WERI-Rb-1 (cell line): ENCODE measurements at regions not wholly inside any gene's neighbourhood (a gene's known extent, or its start where the extent isn't known, plus 50 kb on each side); places are given as distances from the start of the nearest gene placed in this dataset.
"Not testable (repeated sequence)": the region's sequence is repeated elsewhere in the genome, so short reads cannot be mapped to it uniquely, and the experiment has no call there.

ENCODE experiments used
- DNase-seq: peaks from one replicate; pipeline ENCODE4 v3.0.0-alpha.2; 2020
- H3K27ac ChIP-seq: fragments of 250-450 bp; sonication (Bioruptor Pico); 2 replicates; pipeline ENCODE4 v1.5.1; 2020; ENCODE audit warnings: mild to moderate bottlenecking, moderate library complexity
- H3K27me3 ChIP-seq: fragments of 250-450 bp; sonication (Bioruptor Pico); 2 replicates; pipeline ENCODE4 v1.5.1; 2021; ENCODE audit warnings: mild to moderate bottlenecking, low read depth, moderate library complexity; ENCODE audit not compliant: insufficient read depth, severe bottlenecking
- H3K36me3 ChIP-seq: fragments of 250-450 bp; sonication (Bioruptor Pico); 2 replicates; pipeline ENCODE4 v1.5.1; 2020; ENCODE audit warnings: mild to moderate bottlenecking, moderate library complexity
- H3K4me3 ChIP-seq: 2 replicates; pipeline ENCODE4 v1.5.1; 2011; ENCODE audit warnings: low read depth, mild to moderate bottlenecking, control low read depth, low read length
- H3K9me3 ChIP-seq: fragments of 250-450 bp; sonication (Bioruptor Pico); 2 replicates; pipeline ENCODE4 v1.5.1; 2021; ENCODE audit warnings: mild to moderate bottlenecking, moderate library complexity; ENCODE audit not compliant: severe bottlenecking
- CTCF ChIP-seq: IDR thresholded peaks from 2 replicates; pipeline ENCODE4 v1.5.1; 2011; ENCODE audit warnings: low read depth, mild to moderate bottlenecking, control low read depth, inconsistent platforms, low read length

- no peak for TF ChIP-seq CTCF
- H3K36me3 ChIP-seq, result no peaks in the 10 kb centered on the region
- H3K27ac ChIP-seq, result peak overlapping the region; percentile 56
- DNase-seq, result no peak
- H3K27me3 ChIP-seq, result no peaks in the 10 kb centered on the region
- no peaks in the 10 kb centered on the region for H3K9me3 ChIP-seq
- H3K4me3 ChIP-seq, result no peak overlapping the region
These were observed 96.4 kb upstream of the DPH5 start for GRCh38 chr1:101121975-101122374.

GRCh38 chr1:101121504-101121903, 95.9 kb upstream of the DPH5 start:
- no peaks in the 10 kb centered on the region for H3K9me3 ChIP-seq
- H3K4me3 ChIP-seq, result no peak overlapping the region
- no peaks in the 10 kb centered on the region for H3K27me3 ChIP-seq
- DNase-seq, result no peak
- H3K27ac ChIP-seq, result peak overlapping the region; percentile 56
- no peaks in the 10 kb centered on the region for H3K36me3 ChIP-seq
- no peak for TF ChIP-seq CTCF

GRCh38 chr1:101120868-101121267, 95.3 kb upstream of the DPH5 start:
- no peaks in the 10 kb centered on the region for H3K9me3 ChIP-seq
- TF ChIP-seq CTCF, result no peak
- H3K27me3 ChIP-seq, result no peaks in the 10 kb centered on the region
- H3K36me3 ChIP-seq, result no peaks in the 10 kb centered on the region
- H3K4me3 ChIP-seq, result no peak overlapping the region
- no peak overlapping the region; the same call in 1 of the 2 replicates for H3K27ac ChIP-seq
- DNase-seq, result no peak

- DNase-seq, result no peak
- Histone ChIP-seq H3K36me3 (no peaks in the 10 kb centered on the region), H3K27me3 (no peaks in the 10 kb centered on the region), H3K4me3 (no peak overlapping the region), H3K27ac (no peak overlapping the region), H3K9me3 (no peaks in the 10 kb centered on the region)
- no peak for TF ChIP-seq CTCF
These were observed 93.7 kb upstream of the DPH5 start for GRCh38 chr1:101119289-101119688.

- no peaks in the 10 kb centered on the region for H3K36me3 ChIP-seq
- TF ChIP-seq CTCF, result no peak
- peak; percentile 63 for DNase-seq
These were observed 90.4 kb upstream of the DPH5 start for GRCh38 chr1:101116006-101116405.

GRCh38 chr1:101115112-101115511, 89.5 kb upstream of the DPH5 start:
- Histone ChIP-seq H3K27ac (no peak overlapping the region), H3K36me3 (no peaks in the 10 kb centered on the region), H3K27me3 (no peaks in the 10 kb centered on the region), H3K9me3 (no peaks in the 10 kb centered on the region), H3K4me3 (no peak overlapping the region)
- DNase-seq, result no peak
- no peak for TF ChIP-seq CTCF

More at GRCh38 chr1:101116006-101116405, 90.4 kb upstream of the DPH5 start:
- no peaks in the 10 kb centered on the region for H3K27me3 ChIP-seq
- H3K4me3 ChIP-seq, result no peak overlapping the region
- no peaks in the 10 kb centered on the region for H3K9me3 ChIP-seq
- no peak overlapping the region for H3K27ac ChIP-seq

- H3K9me3 ChIP-seq, H3K27ac ChIP-seq, DNase-seq, H3K4me3 ChIP-seq, H3K27me3 ChIP-seq, H3K36me3 ChIP-seq: not testable (repeated sequence)
These were observed 88.5 kb upstream of the DPH5 start for GRCh38 chr1:101114128-101114527.
